NCI-H2029 treated with DMSO at 0.1 percent for 48 hours (cell line): ENCODE measurements at regions not wholly inside any gene's neighbourhood (a gene's known extent, or its start where the extent isn't known, plus 50 kb on each side); places are given as distances from the start of the nearest gene placed in this dataset.
"Not testable (repeated sequence)": the region's sequence is repeated elsewhere in the genome, so short reads cannot be mapped to it uniquely, and the experiment has no call there.

Experiments used
- DNase-seq: peaks from one replicate; lab custom pipeline; 2025; lab: John Stamatoyannopoulos, UW

GRCh38 chr2:186381573-186381972, 104.5 kb upstream of the ZC3H15 start:
- DNase-seq = no peak

- no peak for DNase-seq
These were observed 103.1 kb upstream of the ZC3H15 start for GRCh38 chr2:186382932-186383331.

- DNase-seq = no peak
These were observed 101.8 kb upstream of the ZC3H15 start for GRCh38 chr2:186384226-186384625.

GRCh38 chr2:186385638-186386201, 100.3 kb upstream of the ZC3H15 start:
- not testable (repeated sequence) for DNase-seq

GRCh38 chr2:186399082-186399644, 86.9 kb upstream of the ZC3H15 start:
- no peak for DNase-seq

GRCh38 chr2:186405842-186406241, 80.2 kb upstream of the ZC3H15 start:
- no peak for DNase-seq

- no peak for DNase-seq
These were observed 78.4 kb upstream of the ZC3H15 start for GRCh38 chr2:186407611-186408010.

- DNase-seq = no peak
These were observed 75.3 kb upstream of the ZC3H15 start for GRCh38 chr2:186410802-186411201.

- no peak for DNase-seq
These were observed 63.8 kb upstream of the ZC3H15 start for GRCh38 chr2:186422226-186422625.

GRCh38 chr2:186423481-186423880, 62.6 kb upstream of the ZC3H15 start:
- peak; percentile 56 for DNase-seq

- no peak for DNase-seq
These were observed 61.8 kb upstream of the ZC3H15 start for GRCh38 chr2:186424265-186424664.

GRCh38 chr2:186425576-186425975, 60.5 kb upstream of the ZC3H15 start:
- no peak for DNase-seq

- DNase-seq = peak; percentile 14
These were observed 59.7 kb upstream of the ZC3H15 start for GRCh38 chr2:186426153-186427016.

GRCh38 chr2:186427017-186427350, 59.1 kb upstream of the ZC3H15 start:
- DNase-seq = not testable (repeated sequence)

- DNase-seq = no peak
These were observed 58.1 kb upstream of the ZC3H15 start for GRCh38 chr2:186427970-186428369.

GRCh38 chr2:186429104-186429503, 57.0 kb upstream of the ZC3H15 start:
- DNase-seq = no peak

GRCh38 chr2:186431306-186431705, 54.8 kb upstream of the ZC3H15 start:
- DNase-seq = no peak

- DNase-seq = no peak
These were observed 53.0 kb upstream of the ZC3H15 start for GRCh38 chr2:186433040-186433439.

- DNase-seq = no peak
These were observed 52.2 kb upstream of the ZC3H15 start for GRCh38 chr2:186433777-186434432.
